NCI-H82 (cell line): ENCODE measurements at regions not wholly inside any gene's neighbourhood (a gene's known extent, or its start where the extent isn't known, plus 50 kb on each side); places are given as distances from the start of the nearest gene placed in this dataset.

Source experiments
- DNase-seq: peaks from one replicate; lab custom pipeline; 2025; lab: John Stamatoyannopoulos, UW

DNA sequence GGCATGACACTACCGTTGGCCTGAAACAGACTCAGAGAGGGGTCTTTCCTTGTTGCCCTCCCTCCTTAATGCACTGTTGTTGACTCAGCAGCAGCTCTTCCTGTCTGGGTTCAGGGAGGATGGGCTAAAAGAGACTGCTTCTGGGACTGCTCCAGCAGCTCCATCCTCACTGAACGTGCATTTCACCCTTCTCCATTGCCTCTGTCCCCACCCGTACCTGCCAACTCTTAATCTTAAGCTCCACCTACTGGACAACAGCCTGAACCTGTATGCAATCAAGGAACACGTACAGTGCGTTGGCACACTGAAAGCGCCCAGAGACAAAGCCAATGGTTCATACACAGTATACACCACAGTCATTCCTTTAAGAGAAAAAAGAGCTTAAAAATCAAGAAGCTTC, 230.8 kb upstream of the RAB6C start:
- DNase-seq: peak; percentile 36

DNA sequence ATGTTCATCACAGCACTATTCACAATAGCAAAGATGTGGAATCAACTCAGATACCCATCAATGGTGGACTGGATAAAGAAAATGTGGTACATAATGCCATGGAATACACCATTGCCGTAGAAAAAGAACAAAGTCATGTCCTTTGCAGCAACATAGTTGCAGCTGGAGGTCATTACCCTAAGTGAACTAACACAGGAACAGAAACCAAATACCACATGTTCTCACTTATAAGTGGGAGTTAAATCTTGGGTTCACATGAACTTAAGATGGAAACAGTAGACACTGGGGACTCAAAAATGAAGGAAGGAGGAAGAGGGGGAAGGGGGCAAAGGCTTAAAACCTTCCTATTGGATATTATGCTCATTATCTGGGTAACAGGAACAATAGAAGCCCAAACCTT, 228.1 kb upstream of the RAB6C start:
- no peak for DNase-seq

DNA sequence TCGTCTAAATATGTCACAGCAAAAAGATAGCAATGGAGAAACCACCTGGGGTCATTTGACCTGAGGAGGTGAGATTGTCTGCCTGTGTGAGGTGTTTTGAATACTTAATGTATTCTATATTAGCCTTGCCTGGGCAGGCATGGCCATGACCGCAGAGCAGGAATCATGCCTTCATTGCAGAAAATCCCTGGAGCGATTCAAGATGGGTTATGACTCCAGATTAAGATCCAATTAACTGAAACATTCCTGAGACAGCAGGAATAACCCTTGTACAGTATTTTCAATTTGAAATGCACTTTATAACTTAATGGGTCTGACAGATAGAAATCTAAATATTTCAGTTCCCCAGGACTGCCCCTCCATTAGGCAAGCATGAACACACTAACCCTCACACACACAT, 227.3 kb upstream of the RAB6C start:
- no peak for DNase-seq

DNA sequence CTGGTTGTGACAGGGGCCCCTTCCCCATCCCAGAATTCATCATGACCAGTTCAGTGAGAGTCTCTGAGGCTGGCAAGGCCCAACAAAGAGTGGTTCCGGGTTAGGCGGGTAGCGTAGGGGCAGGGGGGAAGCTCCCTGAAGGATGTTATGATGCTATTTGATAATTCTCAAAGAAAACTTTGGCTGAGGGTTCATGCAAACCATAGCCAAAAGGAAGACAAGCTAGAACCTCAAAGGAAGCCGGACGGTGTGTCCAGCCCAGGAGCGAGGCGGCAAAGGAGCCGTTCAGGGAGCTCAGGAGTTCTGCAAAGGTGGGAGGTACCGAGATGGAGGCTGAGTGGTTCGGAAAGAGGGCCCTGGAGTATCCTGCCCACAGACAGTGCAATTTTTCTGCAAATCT, 226.8 kb upstream of the RAB6C start:
- no peak for DNase-seq

DNA sequence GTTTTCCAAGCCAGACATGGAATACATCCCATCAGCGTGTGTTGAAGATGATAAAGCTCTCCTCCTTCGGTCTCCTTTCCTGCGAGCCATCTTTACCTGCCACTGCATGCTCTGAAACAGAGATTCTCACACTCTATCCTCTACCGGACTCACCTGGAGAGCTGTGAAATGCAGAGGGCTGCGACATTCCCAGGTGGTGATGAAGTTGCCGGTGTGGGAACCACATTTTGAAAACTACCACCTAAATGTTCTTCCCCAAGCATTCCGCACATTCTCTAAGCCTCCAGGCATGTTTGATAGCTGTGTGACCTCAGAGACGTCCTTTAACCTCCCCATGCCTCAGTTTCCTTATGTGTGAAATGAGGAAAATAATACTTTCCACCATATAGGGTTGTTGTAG, 226.2 kb upstream of the RAB6C start:
- no peak for DNase-seq

DNA sequence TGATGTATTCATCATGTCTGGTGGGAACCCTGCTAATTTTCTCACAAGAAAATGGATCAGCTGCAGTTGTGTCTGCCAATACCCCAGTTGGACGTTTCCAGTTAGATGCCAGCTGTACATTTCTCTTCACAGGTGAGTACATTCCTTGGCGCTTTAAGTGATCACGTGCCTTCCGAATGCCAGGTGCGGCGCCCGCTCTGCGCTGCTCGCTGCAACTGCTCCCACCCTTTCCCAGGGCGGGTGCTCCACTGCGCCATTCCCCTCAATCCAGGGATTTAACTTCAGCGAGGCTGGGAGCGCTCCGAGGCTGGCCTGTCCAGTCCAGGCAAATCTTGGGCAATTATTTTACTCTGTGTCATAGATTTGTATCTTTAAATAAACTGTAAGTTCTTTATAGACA, 225.0 kb upstream of the RAB6C start:
- DNase-seq: no peak

DNA sequence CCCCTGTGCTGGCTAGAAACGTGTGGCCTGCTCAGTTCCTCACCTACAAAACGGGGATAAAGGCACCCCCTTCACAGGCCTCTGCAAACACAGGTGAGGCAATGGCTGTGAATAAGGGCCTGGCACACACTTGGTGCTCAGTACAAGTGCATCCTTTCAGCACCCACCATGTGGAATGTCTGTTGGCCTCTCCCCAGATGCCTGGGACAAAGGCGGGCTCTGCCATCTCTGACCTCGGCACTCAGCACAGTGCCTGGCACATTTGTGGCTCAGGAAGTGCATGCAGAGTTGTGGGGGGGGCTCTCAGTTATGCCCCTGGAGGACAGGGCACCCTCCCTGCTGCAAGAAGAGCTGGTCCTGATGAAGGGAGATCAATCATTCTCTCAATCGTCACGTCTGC, 224.6 kb upstream of the RAB6C start:
- no peak for DNase-seq

DNA sequence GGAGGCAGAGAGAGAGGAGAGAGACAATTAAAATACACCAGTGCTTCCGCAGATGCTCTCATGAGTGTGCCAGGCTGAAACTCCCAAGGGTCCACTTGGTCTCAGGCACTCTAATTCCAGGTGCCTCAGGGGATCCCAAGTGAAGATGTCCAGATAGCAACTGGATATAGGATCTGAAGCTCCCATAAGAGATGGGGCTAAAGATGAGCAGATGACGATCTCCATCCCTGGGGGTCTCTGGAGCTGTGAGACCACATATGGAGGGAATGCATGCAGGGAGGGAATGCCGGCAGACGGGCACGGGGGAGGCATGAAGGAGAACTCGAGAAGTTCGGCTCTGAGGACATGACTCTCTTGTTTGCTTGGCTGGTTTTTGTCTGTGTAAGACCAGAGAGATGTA, 223.7 kb upstream of the RAB6C start:
- no peak for DNase-seq

DNA sequence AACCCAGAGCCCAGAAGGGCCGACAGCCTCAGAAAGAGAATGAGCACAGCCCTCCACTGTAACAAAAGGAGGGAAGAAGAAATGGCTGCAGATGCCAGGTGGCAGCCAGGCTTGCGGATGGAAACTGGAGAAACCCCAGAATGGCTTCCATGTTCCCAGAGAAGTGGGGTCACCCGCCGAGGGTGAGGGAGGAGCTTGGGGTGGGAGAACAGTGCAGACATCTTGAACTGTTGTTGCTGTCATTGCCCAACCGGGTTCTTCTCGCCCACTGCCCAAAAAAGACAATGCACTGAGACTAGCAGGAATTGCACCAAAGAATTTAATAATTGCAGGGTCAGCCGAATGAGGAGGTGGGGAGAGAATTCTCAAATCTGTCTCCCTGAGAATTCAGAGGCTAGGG, 223.2 kb upstream of the RAB6C start:
- no peak for DNase-seq

DNA sequence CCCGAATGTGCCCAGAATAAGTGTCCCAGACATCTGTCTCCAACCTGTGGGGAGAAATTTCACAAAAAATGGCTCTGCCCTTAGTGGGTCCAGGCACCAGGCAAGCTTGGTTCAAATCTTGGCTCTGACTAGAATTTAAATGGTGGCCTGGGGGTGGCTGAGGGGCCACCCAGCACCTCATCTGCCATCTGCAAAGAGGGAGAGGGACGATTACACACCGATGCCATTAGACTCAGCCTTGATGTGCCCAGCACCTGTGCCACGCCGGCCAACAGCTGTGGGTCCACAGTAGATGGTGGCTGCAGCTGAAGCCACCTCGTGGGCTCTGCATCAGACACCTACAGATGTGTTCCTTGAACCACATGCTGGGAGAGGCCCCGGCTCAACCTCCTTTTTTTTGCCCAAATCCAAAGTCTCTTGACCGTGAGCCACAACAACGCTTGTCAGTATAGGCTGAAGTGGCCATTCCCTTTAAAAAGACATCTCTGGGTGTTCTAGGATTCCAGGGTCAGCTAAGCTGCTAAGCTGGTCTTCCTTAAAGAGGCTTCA, 222.0 kb upstream of the RAB6C start:
- no peak for DNase-seq

DNA sequence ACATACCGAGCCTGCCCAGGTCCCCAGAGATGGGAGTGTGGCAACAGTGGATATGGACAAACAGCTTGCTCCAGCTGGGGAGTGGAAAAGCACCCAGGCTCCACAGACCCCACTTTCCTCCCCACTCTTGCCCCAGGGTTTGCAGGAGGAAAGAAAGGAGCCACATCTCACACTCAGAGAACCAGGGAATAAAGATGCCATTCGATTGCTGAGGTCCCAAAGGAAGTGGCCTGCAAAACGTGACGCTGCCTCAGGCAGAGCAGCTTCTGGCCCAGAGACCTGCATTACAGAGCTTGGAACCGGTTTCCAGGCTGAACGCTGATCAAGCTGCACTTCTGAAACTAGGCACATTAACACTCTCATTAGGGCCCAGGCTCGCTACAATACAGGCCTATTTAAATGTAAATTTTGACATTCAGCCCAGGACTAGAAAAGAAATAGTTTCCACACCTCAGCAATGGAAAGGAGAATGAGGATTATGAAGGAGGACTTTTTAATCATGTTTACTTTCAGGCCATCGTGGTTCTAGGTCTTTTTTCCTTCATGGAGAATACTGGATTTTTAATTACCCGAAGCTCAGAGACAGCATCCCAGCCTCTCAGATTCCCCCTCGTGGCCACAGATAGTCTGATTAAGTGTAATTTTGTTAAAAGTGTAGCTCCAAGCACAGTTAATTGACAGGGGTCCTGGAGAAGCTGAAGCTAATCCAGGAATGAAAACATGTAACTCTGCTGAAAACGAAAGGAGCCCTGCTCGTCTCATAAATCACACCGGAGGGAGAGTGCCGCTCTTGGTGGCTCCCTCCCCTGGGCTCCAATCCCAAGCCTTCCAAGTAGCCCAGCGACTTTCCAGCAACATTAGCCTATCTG, 221.3 kb upstream of the RAB6C start:
- DNase-seq: no peak

DNA sequence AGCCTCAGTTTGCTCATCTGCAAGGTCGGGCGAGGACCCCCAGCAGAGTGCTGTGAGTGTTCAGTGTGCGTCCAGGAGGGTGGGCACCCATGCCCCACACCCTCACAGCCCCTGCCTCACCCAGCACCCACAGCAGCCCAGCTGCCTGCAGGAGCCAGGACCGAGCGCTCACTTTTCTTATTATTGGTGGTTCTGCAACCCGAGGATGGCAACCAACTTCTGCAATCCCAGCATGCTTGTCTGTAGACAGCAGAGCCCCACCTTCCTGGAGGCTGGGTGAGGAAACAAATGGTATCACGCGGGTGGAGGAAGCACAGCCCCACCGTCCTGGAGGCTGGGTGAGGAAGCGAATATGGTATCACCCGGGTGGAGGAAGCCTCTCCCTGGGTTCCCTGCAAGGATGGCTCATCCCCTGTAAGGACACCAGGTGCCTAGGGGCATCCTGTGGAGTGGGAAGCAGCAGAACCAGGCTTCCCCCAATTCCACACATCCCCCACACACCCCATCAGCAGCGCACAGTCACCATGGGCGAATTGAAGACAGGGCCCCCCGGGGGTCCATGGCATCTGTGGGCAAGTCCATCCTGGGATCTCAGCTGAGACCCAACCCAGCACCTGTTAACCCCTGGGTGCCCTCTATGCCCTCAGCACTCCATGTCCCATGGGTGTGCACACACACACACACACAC, 220.5 kb upstream of the RAB6C start:
- DNase-seq: no peak

DNA sequence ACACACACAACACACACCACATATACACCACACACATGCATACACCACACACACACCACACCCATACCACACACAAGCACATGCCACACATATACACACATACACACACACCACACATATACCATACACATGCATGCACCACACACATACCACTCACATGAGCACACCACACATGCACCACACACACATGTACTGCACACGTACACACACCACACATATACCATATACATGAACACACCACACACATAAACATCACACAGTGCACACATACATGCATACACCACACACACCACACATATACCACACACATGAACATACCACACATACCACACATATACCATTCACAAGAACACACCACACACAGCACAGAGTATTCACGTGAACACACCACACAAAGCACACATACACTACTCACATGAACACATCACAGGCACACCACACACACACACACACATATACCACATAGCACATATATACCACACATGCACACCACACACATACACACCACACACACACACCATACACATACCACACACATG, 219.9 kb upstream of the RAB6C start:
- DNase-seq: no peak

DNA sequence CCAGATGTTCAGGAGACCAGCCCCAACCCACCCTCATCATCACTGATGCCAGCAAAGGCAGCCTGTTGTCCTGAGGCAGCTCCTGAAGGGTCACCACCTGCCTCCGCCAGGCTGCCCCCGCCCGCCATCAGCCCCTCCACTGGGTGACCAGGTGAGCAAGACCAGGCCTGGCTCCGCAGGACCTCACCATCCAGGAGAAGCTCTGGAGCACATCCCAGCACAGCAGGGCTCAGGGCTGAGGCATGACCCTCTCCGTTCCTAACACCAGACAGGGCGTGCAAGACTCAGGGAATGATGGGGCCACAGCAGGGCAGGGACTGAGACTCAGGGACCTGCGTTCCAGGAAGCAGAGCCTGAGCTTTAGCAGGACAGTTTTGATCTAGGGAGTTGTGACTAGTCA, 218.8 kb upstream of the RAB6C start:
- no peak for DNase-seq

DNA sequence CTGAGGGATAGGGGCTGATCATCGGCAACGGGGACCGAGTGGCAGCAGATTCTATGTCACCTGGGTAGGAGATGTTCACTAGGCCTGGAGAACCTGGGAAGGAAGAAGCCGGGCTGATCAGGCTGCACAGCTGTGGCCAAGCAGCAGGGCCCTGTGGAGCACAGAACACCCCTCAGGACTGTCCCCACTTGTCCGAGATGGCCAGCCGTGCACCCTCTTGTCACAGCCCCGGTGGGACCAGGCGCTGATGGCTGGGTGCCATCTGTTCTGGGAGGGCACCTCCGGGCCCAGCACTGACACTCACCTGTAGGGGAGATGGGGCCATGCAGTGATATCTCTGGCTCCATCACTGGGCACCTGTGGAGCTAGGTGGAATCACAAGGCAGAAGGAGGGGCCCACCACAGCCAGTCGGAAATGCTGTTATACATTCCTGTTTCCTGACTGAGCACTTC, 217.9 kb upstream of the RAB6C start:
- no peak for DNase-seq

DNA sequence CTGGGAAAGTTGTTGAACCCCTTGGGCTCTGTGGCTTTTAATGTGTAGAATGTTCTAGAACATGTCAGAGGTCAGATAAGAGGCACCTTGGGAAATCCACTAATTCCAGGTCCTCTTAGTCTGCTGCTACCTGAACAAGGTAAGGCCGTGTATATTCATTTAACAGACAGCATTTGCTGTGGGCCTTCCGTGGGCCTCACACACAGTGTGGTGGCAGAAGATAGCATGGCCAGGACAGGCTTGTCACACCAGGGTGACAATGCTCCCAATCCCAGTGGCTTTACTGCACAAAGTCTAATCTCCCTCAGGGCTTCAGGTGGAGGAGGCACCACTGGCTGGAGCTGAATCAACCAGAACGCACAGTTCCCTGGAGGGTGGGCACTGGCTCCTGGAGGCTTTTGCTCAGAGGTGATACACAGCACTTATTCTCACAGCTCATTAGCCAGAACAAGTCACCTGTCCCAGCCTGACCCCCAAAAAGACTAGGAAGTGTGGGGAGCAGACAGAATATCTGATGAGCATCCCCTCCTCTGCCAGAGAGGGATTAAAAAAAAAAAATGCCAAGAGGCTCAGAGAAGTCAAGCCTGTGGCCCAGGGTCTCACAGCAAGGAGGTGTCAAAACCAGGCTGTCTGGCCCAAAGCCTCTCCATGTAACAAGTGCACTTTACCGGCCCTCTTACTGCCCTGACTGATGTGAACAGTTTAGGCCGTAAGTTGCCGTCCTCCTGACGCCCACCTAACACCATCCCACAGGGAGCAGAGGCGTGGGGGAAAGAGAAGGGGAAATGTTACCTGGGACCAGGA, 216.9 kb upstream of the RAB6C start:
- DNase-seq: no peak

DNA sequence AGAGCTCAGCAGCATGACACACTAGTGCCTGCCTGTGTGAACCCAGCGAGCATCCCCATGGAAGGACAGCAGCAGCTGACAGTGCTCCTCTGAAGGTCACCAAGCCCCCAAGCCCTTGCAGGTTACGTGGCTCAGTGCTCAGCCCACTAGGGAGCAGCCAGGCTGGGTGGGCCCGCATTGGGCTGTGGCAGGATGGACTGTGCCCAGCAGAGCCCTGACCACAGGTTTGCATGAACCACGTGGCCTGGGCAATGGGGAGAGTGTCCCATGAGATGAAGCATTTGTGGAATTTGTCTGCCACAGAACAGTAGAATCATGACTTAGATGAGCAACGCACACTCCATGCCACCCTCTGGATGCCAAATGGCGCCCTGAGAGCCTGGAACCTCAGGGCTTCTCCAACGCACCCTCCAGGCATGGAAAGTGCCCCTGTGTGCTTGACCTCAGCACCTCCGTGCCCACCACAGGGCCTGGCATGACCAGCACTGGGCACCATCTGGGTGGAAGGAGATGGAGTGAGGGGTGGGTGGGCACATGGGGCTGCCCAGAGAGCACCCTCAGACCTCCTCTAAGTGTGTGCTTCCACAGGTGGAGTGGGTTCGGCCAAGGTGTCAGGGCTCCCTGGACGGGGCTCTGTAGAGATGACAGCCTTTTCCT, 216.1 kb upstream of the RAB6C start:
- DNase-seq: no peak

DNA sequence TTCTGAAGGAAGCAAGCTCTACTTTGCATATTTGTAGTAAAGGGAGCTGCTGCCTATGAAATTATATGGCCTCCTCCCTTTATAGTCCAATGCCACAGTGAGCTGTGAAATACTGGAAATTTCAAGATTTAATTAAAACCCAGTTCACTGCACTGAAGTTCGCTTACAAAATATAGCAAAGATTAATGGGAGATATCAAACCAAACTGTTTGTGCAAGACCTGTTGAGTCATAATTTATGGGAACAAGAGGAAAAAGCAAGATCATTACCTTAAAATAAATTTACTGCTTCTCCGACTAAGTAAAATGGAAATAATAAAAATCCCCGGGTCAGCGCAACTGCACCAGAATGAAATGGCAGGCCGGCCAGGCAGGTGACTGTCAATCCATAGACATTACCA, 215.5 kb upstream of the RAB6C start:
- DNase-seq: no peak

DNA sequence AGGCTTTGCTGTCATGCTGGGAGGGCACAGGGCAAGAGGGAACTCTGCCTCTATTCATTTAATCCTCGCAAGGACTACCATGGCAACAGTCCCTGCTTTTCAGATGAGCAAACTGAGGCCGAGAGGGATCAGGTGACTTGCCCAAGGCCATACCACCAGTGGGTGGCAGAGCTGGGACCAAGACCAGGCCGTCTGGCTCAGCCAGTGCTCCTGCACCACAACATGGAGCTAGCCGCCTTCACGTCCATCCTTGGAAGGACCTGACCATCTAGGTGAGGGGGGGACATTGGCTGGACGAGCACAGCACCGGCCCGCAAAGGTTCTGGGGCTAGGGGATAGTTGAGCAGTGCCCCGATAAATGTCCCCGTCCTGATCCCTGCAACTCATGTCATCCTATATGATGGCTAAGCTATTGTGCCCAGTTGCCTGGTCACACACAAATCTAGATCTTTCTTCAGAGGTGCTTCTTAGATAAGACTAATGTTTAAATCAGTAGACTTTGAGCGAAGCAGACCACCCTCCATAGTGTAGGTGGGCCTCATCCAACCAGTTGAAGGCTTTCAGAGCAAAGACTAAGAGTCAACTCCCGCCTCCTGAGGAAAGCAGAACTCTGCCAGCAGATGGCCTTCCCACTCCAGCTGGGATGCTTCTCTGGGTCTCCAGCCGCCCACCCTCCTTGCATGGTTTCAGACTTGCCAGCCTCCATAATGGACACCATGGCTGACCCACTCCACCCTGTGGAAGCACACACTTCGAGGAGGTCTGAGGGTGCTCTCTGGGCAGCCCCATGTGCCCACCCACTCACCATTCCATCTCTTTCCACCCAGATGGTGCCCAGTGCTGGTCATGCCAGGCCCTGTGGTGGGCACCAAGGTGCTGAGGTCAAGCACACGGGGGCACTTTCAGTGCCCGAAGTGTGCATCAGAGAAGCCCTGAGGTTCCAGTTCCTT, 214.8 kb upstream of the RAB6C start:
- peak; percentile 18 for DNase-seq

DNA sequence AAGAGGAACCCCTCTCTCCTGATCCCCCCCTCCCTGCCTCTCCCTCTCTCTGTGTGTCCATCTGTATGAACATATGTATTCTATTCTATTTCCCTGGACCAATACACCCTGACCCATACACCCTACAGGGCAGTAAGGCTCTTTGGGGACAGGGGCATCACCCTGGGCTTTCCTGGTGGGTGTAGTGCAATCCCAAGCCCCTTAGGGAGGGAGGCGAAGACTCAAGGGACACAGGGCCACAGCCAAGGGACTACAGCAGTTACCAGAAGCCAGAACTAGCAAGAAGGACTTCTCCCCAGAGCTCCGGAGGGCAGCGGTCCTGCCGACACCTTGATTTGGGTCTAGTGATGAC, 214.2 kb upstream of the RAB6C start:
- DNase-seq: no peak
